GM19238 (cell line): ENCODE measurements at regions not wholly inside any gene's neighbourhood (a gene's known extent, or its start where the extent isn't known, plus 50 kb on each side); places are given as distances from the start of the nearest gene placed in this dataset.

Source experiments
- DNase-seq: peaks from one replicate; pipeline ENCODE4 v3.0.0; 2011; ENCODE audit warnings: low spot score; ENCODE audit not compliant: insufficient read length

DNA sequence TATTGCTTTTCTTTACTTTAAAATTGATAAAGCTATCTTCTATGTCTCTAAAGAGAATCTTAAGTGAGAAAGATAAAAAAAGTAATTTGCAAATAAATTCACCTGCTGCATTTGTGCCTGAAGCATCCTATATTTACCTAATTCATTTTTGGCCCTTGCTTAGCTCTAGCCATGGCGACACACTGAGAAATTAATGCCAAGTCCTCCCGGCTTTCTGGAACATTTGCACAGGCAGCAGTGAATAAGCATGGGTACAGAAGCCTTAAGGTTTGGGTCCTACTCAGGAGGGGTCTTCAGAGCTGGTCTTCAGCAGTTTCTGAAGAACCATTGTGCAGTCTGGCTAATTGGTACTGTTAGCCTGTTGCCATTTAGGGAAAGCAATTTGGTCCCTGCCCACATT lies 73.9 kb upstream of the ZEB2 start:
- no peak for DNase-seq

DNA sequence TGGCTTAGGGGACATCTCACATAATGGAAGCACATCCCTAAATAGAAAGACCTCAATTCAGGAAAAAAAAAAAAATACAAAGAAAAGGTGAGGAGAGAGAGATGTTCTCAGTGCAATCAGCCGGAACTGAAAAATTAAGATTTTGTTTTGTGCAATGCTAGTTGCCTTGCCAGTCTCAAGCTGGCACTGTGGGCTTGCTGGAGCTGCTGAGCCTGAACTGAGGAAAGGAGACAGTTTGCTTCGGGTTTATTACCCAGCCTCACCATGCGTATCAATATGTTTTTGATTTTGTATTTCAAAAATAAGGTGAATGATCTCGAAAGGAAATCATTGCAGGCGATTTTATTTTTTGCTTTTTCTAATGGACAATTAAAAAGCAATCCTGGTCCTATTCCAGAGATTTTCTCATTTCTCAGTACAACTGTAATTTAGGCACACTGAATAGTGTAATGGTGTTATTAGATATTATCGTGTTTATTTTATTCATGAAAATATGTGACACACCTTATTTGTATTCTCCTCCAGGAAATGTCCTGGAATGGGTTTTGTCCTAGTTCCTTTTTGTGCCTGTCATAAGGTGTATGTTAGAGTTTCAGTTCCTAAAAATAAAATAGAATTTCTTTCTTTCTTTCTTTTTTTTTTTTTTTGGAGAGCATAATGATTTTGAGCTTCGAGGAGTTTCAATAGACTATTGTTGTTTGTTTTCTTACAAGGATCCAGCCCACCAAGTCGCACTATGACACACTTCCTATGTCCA lies 72.8 kb upstream of the ZEB2 start:
- DNase-seq = no peak

DNA sequence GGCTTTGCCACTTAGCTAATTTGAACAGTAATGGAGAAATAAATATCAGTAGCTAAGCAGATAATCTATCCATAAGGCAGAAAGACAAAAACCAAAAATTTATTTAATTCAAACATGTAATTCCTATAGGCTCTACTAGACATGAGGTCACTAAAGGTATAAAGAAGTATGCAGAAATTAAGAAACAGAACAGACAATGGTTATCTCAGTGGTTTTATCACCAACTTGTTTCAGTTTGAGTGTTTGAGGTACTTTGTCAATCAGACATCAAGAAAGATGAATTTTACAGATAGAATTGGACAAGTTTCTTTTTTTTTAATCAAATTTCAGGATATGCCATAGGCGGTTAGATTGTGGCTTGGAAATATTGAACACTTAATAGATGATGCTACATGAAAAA lies 67.4 kb upstream of the ZEB2 start:
- no peak for DNase-seq

DNA sequence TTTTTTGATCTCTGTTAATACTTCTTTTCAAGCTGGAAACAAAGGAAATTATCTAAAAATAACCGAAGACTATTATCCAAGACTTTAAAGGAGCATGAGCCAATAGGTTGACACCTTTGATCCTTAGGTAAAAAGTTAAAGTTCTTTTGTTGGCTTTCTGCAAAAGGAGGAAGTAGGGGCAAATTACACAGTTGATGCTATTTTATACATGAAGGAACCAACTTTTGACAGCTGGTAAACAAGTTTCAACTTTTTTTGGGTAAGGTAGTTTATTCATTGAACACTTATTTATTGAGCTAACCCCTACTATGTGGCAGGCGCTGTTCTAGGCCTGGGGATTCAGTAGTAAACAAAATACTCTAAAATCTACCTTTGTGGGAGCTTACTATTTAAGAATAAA lies 66.6 kb upstream of the ZEB2 start:
- no peak for DNase-seq

DNA sequence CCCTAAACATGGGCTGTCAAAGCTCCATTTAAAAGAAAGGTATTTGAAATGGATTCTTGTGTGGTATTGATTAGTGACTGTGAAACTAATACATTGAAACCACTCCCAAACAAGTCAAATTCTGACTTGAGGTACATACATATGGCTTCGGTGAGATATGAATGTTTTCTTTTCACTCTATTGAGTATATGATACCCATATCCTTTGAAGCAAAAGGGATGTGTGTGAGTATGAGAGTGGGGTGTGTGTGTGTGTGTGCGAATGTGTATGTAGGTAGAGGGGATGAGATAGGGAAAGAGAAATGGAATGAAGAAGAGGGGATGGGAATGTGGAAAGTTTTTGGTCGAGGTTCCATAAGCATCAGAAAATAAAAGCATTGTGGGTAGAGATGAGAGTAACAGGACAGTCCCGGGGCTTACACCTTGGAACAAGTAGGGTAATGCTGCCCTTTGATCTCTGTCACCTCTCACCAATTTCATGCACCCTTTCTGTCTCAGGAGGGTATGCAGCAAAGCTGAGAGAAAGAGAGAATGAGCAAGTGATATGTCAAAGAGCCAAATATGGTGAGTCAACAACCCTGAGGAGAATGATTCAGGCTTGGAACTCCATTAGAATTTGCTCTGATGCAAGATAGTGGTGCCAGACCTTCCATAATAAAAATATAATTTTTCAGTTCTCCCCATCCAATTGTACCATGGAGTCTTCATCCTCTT lies 64.0 kb upstream of the ZEB2 start:
- no peak for DNase-seq

DNA sequence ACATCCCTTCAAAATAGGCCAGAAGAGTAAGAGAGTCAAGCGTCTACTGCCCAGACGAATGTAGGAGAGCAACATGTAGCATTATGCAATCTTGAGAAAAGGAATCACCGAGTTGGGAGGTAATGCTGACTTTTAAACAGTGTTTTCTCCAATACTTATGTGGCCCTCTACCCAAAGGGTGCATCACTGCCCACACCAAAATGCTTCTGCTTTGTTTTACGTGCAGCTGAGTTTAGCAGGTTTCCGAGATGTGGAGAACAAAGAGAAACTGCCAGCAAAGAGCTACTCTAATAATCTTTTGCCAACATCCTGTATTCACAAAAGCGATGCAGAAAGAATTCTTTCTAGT lies 63.4 kb upstream of the ZEB2 start:
- DNase-seq = no peak

DNA sequence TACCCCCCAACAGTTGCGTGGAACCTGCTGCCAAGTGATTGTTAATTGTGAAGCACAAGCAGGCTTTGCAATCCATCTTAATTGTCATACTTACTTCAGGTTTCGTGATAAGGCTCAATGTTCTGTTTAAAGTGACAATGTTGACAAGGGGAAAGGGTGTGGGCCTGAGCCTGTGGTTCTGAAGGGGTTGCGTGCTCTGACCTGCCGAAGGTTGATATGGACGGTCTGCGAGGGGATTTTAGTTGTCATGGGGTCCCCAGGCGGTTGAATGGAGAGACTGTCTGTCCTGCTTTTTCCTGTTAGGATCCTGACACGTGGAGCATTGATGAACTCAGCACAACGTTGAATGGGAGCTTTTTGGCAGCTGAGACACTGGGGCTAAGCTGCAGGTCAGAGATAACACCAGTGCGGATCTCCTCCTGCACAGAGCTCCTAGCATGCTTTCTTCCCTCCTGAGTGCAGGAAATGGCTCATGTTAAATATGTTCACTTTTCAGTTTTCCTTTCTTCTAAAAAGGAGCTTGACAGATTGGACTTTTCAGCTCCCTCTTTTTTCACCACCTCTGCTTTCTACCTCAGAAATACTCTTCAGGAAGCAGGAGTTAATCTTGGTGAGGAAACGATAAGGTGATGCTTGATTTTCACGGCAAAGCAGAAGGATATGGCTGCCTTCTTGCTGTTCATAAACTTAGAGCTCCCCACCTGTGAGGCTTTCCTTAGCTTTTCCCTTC lies 62.9 kb upstream of the ZEB2 start:
- no peak for DNase-seq

DNA sequence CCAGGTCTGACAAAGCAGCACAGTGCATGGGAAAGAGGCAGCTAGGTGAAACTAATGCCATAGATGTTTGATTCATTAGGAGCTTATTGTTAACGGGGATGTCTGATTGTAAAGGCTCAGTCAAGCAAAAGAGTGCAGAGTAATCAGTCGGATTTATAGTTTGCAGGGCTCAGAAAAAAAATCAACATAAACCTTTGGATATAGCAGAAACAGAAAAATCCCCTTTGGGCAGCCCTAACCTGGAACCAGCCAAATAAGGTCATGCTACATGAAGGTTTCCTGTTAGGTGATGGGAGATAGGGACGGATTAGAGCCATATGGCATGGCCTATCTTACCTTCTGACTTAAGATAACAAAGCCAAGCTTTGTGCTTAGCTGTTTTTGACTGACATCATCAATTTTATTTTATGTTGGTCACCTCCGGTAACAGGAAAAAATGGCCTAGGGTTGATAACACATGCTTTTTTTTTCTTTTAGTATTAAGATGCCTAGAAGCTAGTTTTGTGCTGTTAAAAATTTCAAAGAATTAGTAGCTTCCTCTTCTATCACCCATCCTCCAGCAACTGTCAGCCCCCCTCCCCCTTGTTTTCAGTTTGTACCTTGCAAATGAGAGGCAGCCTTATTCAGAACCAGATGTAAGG lies 60.7 kb upstream of the ZEB2 start:
- no peak for DNase-seq

DNA sequence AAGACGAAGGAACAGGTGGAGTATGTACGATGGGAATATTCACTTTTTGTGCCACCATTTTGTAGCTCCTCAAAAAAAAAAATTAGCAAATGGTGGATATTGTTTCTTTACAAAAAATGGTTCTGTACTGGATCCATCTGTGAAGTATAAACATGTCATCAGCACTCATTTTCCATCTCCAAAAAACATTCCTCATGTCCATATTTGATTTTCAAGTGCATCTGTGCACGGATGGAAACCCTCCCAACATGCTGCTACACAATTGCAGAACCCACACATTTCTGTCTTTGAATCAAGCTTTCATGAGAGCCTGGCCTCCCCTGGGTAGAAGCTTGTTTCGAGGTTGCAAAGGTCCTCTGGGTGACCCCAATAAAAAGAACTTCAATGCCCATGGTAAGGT lies 59.6 kb upstream of the ZEB2 start:
- no peak for DNase-seq

DNA sequence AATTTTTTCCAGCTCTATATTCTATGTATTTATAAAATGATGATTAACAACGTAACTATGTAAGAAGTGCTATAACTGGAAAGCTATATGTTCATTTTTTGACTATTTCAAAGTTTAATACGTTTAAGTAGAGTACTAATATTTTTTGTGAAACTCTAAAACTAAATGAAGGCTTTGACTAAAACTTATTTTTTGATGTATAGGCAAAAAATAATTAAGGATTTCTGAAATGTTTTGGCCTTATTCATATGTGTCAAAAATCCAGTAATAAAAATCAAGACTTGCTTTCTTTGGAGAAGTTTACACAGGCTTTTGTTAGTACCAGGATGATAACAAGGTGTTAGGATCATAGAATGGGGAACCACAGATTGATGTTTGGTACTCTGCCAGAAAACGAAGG lies 58.2 kb upstream of the ZEB2 start:
- DNase-seq = no peak

DNA sequence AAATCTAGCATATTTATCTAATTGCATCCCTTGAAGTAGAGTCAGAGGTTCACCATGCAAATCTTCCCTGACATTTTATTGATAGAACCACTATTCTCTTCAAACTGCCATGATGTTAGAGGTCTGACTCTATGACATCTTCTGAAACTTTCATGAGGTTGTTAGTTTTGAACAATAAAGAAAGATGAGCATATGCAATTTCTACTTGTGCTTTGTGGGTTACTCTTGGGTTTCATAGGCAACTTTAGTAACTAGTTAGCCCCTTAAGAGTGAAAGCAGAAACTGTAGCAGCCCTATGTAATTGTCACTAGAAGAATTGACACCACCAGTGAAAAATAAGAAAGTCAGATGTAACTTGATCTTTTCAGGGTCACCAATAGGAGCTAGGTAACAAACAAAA lies 53.1 kb upstream of the ZEB2 start:
- no peak for DNase-seq

DNA sequence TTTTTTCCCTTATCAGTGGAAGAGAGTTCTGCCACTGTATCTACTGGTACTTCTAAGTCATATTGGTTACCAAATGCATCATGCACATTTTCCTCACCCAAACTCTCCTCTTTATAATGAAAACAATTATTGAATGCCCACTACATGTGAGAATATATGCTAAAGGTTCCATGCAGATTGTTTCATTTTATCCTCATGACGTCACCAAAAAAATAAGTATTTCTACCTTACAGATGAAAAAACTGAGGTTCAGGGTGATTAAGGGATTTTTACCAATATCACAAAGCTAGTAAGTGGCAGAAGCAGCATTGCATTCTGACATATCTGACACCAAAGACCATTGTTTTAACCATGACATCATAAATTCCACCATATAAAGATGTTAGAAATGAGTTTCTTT lies 51.9 kb upstream of the ZEB2 start:
- no peak for DNase-seq

DNA sequence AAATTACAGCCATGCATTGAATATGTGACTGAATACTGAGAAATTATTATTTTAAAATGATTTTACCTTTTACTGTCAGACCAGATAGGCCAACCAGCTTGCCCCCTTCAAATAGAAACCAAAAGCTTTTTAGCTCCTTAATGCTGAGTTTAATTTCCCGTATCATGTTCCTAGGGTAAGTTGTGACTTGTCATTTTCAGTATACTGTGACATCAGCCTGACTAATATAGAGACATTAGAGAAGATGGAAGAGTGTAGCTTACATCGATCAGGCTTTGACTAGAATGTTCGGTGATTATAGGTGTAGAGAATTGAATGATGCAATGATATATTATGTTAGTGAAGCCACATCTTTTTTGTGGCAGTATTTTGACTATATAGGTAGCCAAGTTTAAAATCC lies 50.6 kb upstream of the ZEB2 start:
- DNase-seq = no peak
